T47D (cell line): ENCODE measurements at regions not wholly inside any gene's neighbourhood (a gene's known extent, or its start where the extent isn't known, plus 50 kb on each side); places are given as distances from the start of the nearest gene placed in this dataset.
"Not testable (repeated sequence)": the region's sequence is repeated elsewhere in the genome, so short reads cannot be mapped to it uniquely, and the experiment has no call there.

ENCODE experiments used
- DNase-seq, 2 experiments: peaks; one replicate each; pipeline versions ENCODE4 v3.0.0 to v3.0.0-alpha.2; 2011 to 2012; ENCODE audit warnings: low read depth in 1 of 2, low spot score in 1 of 2
- JUND ChIP-seq: IDR thresholded peaks from 2 replicates; pipeline ENCODE4 v1.6.1; 2012; ENCODE audit warnings: low read depth
- in situ Hi-C: cut with HindIII; loops from 2 replicates; pipeline ENCODE4 v1.10.0; 2016; ENCODE audit warnings: low sequenced_read_pairs, low pct_unique_long_range_greater_than_20kb

GRCh38 chr18:43341014-43341413, 63.7 kb upstream of the SYT4 start:
- in situ Hi-C loops, result no loop called here
- no peak for DNase-seq
- TF ChIP-seq JUND, result no peak

- TF ChIP-seq JUND, result no peak
- in situ Hi-C loops, result no loop called here
- DNase-seq, result no peak
Observed at GRCh38 chr18:43350176-43350575, 72.9 kb upstream of the SYT4 start.

GRCh38 chr18:43364535-43364934, 87.2 kb upstream of the SYT4 start:
- in situ Hi-C loops, result no loop called here
- no peak for DNase-seq
- TF ChIP-seq JUND, result no peak

GRCh38 chr18:43367895-43368294, 90.6 kb upstream of the SYT4 start:
- no peak for TF ChIP-seq JUND
- no peak for DNase-seq
- in situ Hi-C loops, result no loop called here

- DNase-seq, in situ Hi-C loops: not testable (repeated sequence)
Observed at GRCh38 chr18:43369311-43369710, 92.0 kb upstream of the SYT4 start.

- in situ Hi-C loops, result no loop called here
- no peak for DNase-seq
- no peak for TF ChIP-seq JUND
Observed at GRCh38 chr18:43372773-43373172, 95.5 kb upstream of the SYT4 start.

- no peak for DNase-seq
- in situ Hi-C loops, result no loop called here
- TF ChIP-seq JUND, result no peak
Observed at GRCh38 chr18:43380104-43380672, 102.9 kb upstream of the SYT4 start.

- DNase-seq, result no peak
- no peak for TF ChIP-seq JUND
- in situ Hi-C loops, result no loop called here
Observed at GRCh38 chr18:43382641-43383403, 105.5 kb upstream of the SYT4 start.

- DNase-seq, result no peak
- in situ Hi-C loops, result no loop called here
- TF ChIP-seq JUND, result no peak
Observed at GRCh38 chr18:43389163-43389562, 111.9 kb upstream of the SYT4 start.

GRCh38 chr18:43392168-43392567, 114.9 kb upstream of the SYT4 start:
- in situ Hi-C loops, result no loop called here
- TF ChIP-seq JUND, result no peak
- no peak for DNase-seq

- TF ChIP-seq JUND, result no peak
- in situ Hi-C loops, result no loop called here
Observed at GRCh38 chr18:43393174-43393573, 115.9 kb upstream of the SYT4 start.

GRCh38 chr18:43396266-43396665, 119.0 kb upstream of the SYT4 start:
- peak in 1 of 2 experiments; percentile 41 for DNase-seq
- no peak for TF ChIP-seq JUND
- in situ Hi-C loops, result no loop called here

More at GRCh38 chr18:43393174-43393573, 115.9 kb upstream of the SYT4 start:
- DNase-seq, result no peak

- no peak for DNase-seq
Observed at GRCh38 chr18:43398601-43399000, 121.3 kb upstream of the SYT4 start.

GRCh38 chr18:43405097-43405496, 127.8 kb upstream of the SYT4 start:
- in situ Hi-C loops, result no loop called here
- no peak for DNase-seq
- no peak for TF ChIP-seq JUND

More at GRCh38 chr18:43398601-43399000, 121.3 kb upstream of the SYT4 start:
- no peak for TF ChIP-seq JUND
- in situ Hi-C loops, result no loop called here
